HG03159 (cell line): ENCODE measurements at regions not wholly inside any gene's neighbourhood (a gene's known extent, or its start where the extent isn't known, plus 50 kb on each side); places are given as distances from the start of the nearest gene placed in this dataset.

Experiments
- ATAC-seq: cut with Tn5 transposase; IDR thresholded peaks from one replicate; pipeline ENCODE4 v1.9.1; 2021; ENCODE audit warnings: mild to moderate bottlenecking, moderate library complexity; ENCODE audit not compliant: unreplicated experiment

- no peak for ATAC-seq
Observed at GRCh38 chr1:221184131-221184794, 305.0 kb downstream of the HLX start.

- ATAC-seq, result no peak
Observed at GRCh38 chr1:221187174-221187573, 307.9 kb downstream of the HLX start.

GRCh38 chr1:221188458-221188857 is 309.2 kb downstream of the HLX start:
- ATAC-seq, result no peak

- ATAC-seq, result no peak
Observed at GRCh38 chr1:221190249-221190648, 311.0 kb downstream of the HLX start.

GRCh38 chr1:221192055-221192454 is 312.8 kb downstream of the HLX start:
- ATAC-seq, result no peak

GRCh38 chr1:221200464-221200863 is 321.2 kb downstream of the HLX start:
- ATAC-seq, result no peak

GRCh38 chr1:221201773-221202172 is 322.5 kb downstream of the HLX start:
- no peak for ATAC-seq

- ATAC-seq, result peak; percentile 81
Observed at GRCh38 chr1:221203224-221204054, 324.2 kb downstream of the HLX start.

- ATAC-seq, result no peak
Observed at GRCh38 chr1:221204055-221204833, 325.0 kb downstream of the HLX start.

- ATAC-seq, result no peak
Observed at GRCh38 chr1:221206076-221206475, 326.8 kb downstream of the HLX start.

GRCh38 chr1:221212926-221213325 is 333.7 kb downstream of the HLX start:
- no peak for ATAC-seq

GRCh38 chr1:221217029-221217428 is 337.8 kb downstream of the HLX start:
- no peak for ATAC-seq

- ATAC-seq, result no peak
Observed at GRCh38 chr1:221223281-221223680, 344.0 kb downstream of the HLX start.

GRCh38 chr1:221227460-221227859 is 348.2 kb downstream of the HLX start:
- no peak for ATAC-seq

GRCh38 chr1:221227872-221228337 is 348.7 kb downstream of the HLX start:
- no peak for ATAC-seq

GRCh38 chr1:221228594-221228993 is 349.4 kb downstream of the HLX start:
- ATAC-seq, result no peak

GRCh38 chr1:221230605-221231004 is 351.4 kb downstream of the HLX start:
- ATAC-seq, result no peak

- ATAC-seq, result no peak
Observed at GRCh38 chr1:221234791-221235190, 355.5 kb downstream of the HLX start.

- ATAC-seq, result no peak
Observed at GRCh38 chr1:221237587-221237986, 358.3 kb downstream of the HLX start.

- ATAC-seq, result no peak
Observed at GRCh38 chr1:221239181-221239580, 359.9 kb downstream of the HLX start.

GRCh38 chr1:221239792-221240191 is 360.5 kb downstream of the HLX start:
- no peak for ATAC-seq
